ENCODE measurements at regions not wholly inside any gene's neighbourhood (a gene's known extent, or its start where the extent isn't known, plus 50 kb on each side); places are given as distances from the start of the nearest gene placed in this dataset.

DNA sequence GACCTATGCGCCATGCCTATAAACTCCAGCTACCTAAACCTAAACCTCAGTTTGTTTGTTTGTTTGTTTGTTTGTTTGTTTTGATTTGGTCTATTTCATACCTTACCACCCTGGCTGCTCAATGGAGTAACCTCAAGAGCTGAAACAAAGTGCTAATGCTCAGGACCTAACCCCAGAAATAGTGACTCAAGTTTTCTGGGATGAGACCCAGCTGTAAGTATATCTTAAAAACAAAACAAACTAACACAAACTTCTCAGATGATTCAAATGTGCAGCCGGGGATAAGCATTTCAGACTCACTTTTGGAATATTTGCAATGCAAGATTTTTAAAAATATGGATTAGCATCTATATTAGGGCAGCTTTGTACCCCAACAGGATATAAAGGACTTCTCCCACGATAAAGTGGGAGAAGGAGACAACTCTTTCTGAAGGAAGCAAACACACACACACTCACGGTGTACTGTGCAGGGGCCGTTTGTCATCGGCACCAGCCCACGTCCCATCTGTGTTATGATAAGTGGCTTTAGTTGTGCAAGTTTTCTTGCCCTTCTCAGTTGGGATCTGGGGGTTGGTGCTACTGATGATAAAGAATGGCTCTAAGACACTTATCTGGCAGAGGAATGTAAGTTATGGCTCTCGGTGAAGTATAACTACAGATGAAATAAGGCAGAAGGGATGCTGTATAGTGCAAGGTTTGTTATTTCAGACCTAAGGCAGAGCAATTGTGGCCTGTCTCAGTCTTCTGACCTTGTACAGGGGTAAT lies 516.7 kb upstream of the TMEM132C start:
- TF ChIP-seq, protein P1, sequence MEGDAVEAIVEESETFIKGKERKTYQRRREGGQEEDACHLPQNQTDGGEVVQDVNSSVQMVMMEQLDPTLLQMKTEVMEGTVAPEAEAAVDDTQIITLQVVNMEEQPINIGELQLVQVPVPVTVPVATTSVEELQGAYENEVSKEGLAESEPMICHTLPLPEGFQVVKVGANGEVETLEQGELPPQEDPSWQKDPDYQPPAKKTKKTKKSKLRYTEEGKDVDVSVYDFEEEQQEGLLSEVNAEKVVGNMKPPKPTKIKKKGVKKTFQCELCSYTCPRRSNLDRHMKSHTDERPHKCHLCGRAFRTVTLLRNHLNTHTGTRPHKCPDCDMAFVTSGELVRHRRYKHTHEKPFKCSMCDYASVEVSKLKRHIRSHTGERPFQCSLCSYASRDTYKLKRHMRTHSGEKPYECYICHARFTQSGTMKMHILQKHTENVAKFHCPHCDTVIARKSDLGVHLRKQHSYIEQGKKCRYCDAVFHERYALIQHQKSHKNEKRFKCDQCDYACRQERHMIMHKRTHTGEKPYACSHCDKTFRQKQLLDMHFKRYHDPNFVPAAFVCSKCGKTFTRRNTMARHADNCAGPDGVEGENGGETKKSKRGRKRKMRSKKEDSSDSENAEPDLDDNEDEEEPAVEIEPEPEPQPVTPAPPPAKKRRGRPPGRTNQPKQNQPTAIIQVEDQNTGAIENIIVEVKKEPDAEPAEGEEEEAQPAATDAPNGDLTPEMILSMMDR (IDR thresholded peaks at IDR 0.05) = no peak
- no peak for TF ChIP-seq POLR2A (IDR thresholded peaks at IDR 0.05)
- no peak for TF ChIP-seq POLR2AphosphoS5 (IDR thresholded peaks at IDR 0.05)

All from prostate gland (tissue), 2 donors.